Endometrial microvascular endothelial cells (primary cell): ENCODE measurements at regions not wholly inside any gene's neighbourhood (a gene's known extent, or its start where the extent isn't known, plus 50 kb on each side); places are given as distances from the start of the nearest gene placed in this dataset.

Experiments used
- in situ Hi-C: cut with HindIII; loops from 2 replicates; pipeline ENCODE4 v1.10.0; 2017; ENCODE audit warnings: low sequenced_read_pairs, low pct_unique_long_range_greater_than_20kb; ENCODE audit errors: inconsistent ontology term

DNA sequence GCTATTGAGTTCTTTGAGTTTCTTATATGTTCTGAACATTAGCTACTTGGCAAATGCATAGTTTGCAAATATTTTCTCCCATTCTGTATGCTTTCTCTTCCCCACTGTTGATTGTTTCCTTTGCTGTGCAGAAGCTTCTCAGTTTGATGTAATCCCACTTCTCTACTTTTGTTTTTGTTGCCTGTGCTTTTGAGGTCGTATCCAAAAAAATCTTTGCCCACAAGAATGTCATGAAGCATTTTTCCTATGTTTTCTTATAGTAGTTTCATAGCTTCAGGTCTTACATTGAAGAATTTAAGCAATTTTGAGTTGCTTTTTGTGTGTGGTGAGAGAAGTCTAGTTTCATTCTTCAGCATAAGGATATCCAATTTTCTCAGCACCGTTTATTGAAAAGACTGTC, 536.7 kb upstream of the ARGLU1 start:
- in situ Hi-C loops = no loop called here

DNA sequence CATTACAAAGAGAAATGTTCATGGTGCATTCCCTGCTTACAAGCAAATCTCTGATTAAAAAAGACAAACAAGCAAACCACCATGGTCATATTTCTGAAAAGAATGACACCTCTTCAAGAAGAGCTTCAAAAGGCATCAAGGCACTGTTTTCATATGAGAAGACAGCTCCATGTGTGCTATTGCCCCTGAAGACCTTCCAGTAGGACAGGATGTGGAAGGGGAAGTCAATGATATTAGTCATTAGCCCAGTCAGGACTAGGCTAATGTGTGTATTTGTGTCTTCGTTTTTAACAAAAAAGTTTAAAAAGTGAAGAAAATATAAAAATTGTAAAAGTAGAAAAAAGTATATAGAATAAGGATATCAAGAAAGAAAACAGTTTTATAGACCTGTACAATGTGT, 534.7 kb upstream of the ARGLU1 start:
- in situ Hi-C loops = no loop called here

GRCh38 chr13:107099661-107100060, 531.7 kb upstream of the ARGLU1 start:
- in situ Hi-C loops = no loop called here

DNA sequence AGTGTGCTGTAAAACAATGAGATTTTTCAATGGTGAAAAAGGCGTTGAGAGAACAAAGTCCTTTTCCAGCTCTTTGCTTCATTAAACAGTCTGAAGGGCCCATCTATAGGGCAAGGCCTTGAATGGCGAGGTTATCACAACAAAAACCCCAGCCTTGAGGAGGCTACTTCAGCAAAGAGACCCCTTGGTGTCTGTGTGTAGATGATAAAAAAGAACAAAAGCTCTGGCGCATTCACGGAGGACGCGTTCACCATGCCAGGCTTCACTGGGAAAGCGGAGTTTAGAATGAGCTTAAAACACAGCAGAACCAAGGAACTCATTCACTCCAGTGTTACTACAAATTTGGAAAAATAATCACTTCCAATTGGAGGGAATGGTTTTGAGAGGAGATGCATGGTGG, 530.0 kb upstream of the ARGLU1 start:
- in situ Hi-C loops = no loop called here

DNA sequence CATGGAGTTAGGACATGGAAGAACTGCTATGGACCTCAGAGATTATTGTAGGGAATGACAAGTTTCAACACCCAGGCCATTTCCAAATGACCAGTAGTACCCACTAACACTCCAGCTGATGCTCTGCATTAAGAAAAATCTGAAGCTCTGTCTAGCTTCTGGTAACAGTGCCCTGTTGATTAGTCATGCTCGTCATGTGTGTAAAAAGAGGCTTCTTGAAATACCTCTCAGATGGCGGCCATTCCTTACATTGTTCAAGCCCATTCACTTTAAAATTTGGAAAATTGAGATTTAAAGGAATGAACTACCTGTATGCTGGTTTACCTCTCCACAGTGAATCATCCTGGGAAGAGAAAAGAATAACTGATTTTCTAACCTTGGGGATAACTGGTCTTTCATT, 527.9 kb upstream of the ARGLU1 start:
- in situ Hi-C loops = no loop called here

- in situ Hi-C loops = no loop called here
These were observed 523.9 kb upstream of the ARGLU1 start for GRCh38 chr13:107091861-107092260.

- in situ Hi-C loops = no loop called here
These were observed 523.5 kb upstream of the ARGLU1 start for GRCh38 chr13:107091428-107091827.

DNA sequence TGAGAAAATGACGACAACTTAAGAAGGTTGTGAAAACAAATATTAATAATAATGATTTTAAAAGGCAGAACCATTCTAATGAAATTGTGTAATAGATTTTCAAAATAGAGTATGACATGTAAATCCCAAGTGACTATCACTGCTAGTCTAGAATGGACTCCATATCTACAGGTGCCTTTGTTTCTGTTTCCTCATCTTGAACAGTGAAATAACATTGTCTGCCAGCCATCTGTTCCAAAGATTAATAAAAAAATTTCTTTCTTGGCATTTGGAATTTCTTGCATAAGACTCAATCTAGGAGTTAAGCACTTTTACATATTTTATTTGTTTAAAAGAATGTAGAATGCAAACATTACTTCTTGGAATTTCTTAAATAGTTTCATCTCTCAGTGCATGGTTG, 520.1 kb upstream of the ARGLU1 start:
- in situ Hi-C loops = no loop called here

DNA sequence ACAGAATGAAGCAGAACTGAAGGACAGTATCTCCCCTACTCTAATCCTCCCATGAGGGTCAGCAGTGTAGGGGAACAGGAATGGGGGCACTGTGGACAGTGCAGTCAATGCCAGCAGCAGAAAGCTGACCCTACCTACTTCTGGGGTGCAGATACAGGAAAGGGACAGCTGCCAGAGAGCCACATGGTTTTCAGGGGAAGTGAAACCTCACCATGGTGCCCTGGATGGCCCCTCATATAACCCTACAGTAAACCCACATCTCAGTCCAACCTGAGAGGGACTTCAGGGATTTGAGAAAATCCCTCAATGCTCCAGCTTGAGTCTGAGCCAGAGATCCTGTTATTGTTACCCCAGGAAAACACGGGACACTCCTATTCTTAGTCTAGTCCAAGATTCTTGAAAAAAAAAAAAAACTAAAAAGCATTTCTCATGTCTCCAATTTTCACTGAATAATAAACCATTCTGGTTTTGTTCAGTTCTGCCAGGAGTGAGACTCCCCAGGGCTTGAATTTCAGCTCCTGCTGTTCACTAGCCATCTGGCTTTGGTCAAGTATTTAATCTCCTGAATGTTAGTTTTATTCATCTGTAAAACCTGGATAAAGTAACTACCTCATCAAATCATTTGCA, 511.6 kb upstream of the ARGLU1 start:
- in situ Hi-C loops = no loop called here

- in situ Hi-C loops = no loop called here
These were observed 510.4 kb upstream of the ARGLU1 start for GRCh38 chr13:107078229-107078765.

DNA sequence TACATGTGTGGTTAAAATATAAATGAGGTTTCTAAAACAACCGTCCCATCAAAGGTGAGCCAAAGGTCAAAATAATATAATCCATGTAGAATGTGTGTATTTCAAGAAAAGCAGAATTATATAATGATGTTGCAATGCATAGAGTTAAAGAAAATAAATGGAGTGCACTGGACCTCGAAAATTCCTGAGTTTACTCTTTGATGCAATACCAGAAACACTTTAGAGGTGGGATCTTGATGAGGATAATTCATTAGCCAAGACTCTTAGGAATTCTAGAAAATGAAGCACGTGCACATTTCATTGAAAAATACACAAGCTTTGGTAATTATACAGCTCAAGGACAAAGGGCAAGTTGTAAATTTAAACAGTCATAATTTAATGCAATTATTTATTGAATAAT, 508.9 kb upstream of the ARGLU1 start:
- in situ Hi-C loops = no loop called here

DNA sequence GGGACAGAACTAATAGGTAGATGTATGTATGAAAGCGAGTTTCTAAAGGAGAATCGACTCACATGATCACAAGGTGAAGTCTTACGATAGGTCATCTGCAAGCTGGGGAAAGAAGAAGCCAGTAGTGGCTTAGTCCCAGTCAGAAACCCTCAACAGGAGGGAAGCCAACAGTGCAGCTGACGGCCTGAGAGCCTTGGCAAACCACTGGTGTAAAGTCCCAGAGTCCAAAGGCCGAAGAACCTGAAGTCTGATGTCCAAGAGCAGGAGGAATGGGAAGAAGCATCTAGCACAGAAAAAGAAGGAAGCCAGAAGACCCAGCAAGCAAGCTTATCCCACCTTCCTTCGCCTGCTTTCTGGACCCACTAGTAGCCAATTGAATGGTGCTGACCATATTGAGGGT, 507.6 kb upstream of the ARGLU1 start:
- in situ Hi-C loops = no loop called here

- in situ Hi-C loops = no loop called here
These were observed 502.9 kb upstream of the ARGLU1 start for GRCh38 chr13:107070792-107071191.

DNA sequence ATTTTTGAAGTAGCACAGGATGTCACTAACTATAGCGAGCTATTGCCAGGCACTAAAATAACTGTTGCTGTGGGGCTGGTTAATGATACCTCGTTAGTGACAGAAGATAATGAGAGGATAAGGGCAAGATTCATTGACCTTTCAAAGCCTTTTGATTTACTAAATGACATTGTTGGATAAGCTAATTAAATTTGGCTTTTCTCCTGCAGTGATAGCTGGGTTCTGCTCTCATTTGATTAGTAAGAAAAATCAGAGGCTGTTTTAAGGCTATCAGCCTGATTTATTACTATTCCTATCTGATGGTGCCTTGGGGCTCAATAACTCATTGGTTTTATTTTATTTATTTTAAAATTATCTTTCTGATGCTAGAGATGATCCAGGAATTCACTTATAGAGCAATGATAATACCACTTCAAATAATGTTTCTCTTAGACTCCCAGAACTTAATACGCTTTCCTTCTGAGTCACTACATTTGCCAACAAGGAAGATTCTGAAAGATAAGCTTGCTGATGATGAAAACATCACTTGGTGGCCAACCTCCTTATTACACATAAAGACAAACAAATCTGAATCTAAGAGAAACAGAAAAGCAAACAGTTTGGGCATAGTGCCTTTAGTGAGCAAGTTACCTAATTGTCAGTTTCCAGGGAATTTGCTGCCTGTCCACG, 501.3 kb upstream of the ARGLU1 start:
- in situ Hi-C loops = no loop called here

- in situ Hi-C loops = no loop called here
These were observed 499.4 kb upstream of the ARGLU1 start for GRCh38 chr13:107067381-107067780.

DNA sequence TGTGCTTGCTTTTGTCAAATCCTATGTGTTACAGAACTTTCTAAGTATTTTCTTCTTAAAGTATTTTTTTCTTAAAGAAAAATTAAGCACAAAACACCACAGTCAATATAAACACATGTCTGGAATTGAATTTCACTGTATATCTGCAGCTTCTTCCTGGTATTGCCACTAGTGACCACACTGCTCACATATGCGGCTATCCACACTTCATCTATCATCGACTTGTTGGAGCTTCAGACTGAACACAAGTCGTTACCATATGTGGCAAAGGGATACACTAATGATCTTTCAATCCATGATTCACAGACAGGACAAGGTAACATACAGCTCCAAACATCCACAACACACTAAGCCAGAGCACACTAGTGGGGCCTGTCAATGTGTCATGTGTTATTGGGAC, 498.4 kb upstream of the ARGLU1 start:
- in situ Hi-C loops = no loop called here

DNA sequence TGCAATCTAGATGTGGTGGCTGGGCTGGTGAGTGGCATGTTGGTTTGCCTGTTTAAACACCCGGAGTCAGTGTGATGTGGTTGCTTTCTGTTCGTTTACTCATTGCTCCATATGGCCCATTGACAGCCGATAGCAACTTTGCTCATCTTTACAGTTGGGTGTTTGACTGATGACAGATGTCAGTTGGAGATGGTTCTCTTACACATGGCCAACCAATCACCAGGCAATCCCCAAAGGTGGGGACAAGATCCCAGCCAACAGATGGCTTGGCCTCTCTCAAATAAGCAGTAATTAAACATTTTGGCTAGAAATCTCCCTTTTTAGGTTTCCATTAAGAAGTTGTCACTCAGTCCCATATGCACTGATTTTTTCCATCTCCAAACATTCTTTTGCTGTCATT, 497.1 kb upstream of the ARGLU1 start:
- in situ Hi-C loops = no loop called here

DNA sequence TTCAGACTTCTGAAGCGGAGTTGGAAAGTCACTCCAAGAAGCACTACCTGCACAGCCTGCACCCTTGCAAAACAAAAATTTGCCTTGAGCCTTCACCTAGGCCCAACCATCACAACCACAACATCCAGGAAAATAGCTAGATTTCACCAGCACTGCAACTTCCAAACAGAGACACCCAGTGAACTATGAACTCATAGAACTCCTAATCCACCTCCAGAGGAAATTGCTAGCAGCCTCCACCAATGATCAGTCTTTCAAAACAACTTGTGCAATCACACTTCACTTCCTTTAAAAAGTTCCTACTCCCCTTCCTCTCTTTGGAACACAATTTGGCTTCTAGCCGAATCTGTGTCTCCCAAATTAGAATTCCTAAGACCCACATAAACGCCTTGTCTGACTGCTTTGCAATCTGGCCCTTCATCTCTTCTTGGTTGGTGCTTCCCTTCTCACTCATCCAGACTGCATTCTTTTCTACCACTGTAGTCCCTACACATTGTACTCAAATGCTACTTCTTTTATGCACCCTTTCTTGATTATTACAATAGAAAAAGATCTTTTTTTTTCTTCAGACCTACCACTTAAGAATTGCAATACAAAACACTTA, 489.2 kb upstream of the ARGLU1 start:
- in situ Hi-C loops = no loop called here

DNA sequence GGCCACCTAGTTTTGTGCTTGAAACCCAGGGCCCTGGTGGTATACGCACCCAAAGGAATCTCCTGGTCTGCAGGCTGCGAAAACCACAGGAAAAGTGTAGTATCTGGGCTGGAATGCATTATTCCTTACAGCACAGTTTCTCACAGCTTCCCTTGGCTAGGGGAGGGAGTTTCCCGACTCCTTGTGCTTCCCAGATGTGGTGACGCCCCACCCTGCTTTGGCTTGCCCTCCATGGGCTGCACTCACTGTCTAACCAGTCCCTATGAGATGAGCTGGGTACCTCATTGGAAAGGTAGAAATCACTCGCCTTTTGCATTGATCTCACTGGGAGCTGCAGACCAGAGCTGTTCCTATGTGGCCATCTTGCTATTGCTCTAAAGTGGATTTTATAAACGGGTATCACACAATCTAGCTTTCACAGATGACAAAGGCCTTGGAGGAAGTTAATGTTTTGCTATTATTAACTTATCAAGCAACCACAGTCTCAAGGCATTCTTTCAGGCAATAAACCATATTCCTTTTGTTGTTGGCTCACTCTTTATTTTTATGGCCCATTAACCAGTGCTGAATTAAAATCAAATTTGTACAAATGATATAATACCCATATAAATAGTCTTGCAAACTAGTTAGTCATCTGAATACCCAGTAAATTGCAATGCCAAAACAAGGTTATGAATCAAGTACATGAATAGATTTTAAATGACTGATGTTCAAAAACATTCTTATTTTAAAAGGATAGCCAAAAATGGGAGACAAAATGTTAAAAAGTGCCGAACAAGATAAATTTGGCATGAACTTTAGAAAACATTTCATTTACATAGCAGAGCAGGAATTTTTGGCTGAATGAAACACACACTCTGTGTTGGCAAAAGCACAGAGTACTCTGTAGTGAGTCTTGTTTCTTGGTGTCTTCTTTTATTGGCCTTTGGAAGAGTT, 475.4 kb upstream of the ARGLU1 start:
- in situ Hi-C loops = no loop called here
